ENCODE measurements at regions not wholly inside any gene's neighbourhood (a gene's known extent, or its start where the extent isn't known, plus 50 kb on each side); places are given as distances from the start of the nearest gene placed in this dataset.
"Not testable (repeated sequence)": the region's sequence is repeated elsewhere in the genome, so short reads cannot be mapped to it uniquely, and the experiment has no call there.

GRCh38 chr5:172540099-172540870 is 86.0 kb upstream of the SH3PXD2B start:
- DNase-seq (ENCODE audit: low spot score), result no peak
- no peak for TF ChIP-seq CTCF (IDR thresholded peaks at IDR 0.05; ENCODE audit: extremely low read depth, insufficient read depth, missing control alignments)
- in situ Hi-C loops (cut with MboI; ENCODE audit: low pct_unique_long_range_greater_than_20kb, low sequenced_read_pairs, unreplicated experiment), result no loop called here

GRCh38 chr5:172535108-172535445 is 80.8 kb upstream of the SH3PXD2B start:
- TF ChIP-seq CTCF (IDR thresholded peaks at IDR 0.05; ENCODE audit: extremely low read depth, insufficient read depth, missing control alignments), result no peak
- DNase-seq (ENCODE audit: low spot score), result no peak
- in situ Hi-C loops (cut with MboI; ENCODE audit: low pct_unique_long_range_greater_than_20kb, low sequenced_read_pairs, unreplicated experiment), result no loop called here

- TF ChIP-seq CTCF (IDR thresholded peaks at IDR 0.05; ENCODE audit: extremely low read depth, insufficient read depth, missing control alignments), result no peak
- in situ Hi-C loops (cut with MboI; ENCODE audit: low pct_unique_long_range_greater_than_20kb, low sequenced_read_pairs, unreplicated experiment), result no loop called here
- DNase-seq (ENCODE audit: low spot score), result no peak
Observed at GRCh38 chr5:172534229-172535107, 80.1 kb upstream of the SH3PXD2B start.

GRCh38 chr5:172533399-172534228 is 79.3 kb upstream of the SH3PXD2B start:
- no peak for TF ChIP-seq CTCF (IDR thresholded peaks at IDR 0.05; ENCODE audit: extremely low read depth, insufficient read depth, missing control alignments)
- in situ Hi-C loops (cut with MboI; ENCODE audit: low pct_unique_long_range_greater_than_20kb, low sequenced_read_pairs, unreplicated experiment), result no loop called here
- no peak for DNase-seq (ENCODE audit: low spot score)

- TF ChIP-seq CTCF (IDR thresholded peaks at IDR 0.05; ENCODE audit: extremely low read depth, insufficient read depth, missing control alignments), result no peak
- in situ Hi-C loops (cut with MboI; ENCODE audit: low pct_unique_long_range_greater_than_20kb, low sequenced_read_pairs, unreplicated experiment), result no loop called here
- no peak for DNase-seq (ENCODE audit: low spot score)
Observed at GRCh38 chr5:172533058-172533398, 78.7 kb upstream of the SH3PXD2B start.

GRCh38 chr5:172532439-172532838 is 78.1 kb upstream of the SH3PXD2B start:
- DNase-seq (ENCODE audit: low spot score); in situ Hi-C loops (cut with MboI; ENCODE audit: low pct_unique_long_range_greater_than_20kb, low sequenced_read_pairs, unreplicated experiment): not testable (repeated sequence)

Data from GM13977 (cell line).